ENCODE measurements at regions not wholly inside any gene's neighbourhood (a gene's known extent, or its start where the extent isn't known, plus 50 kb on each side); places are given as distances from the start of the nearest gene placed in this dataset.

GRCh38 chr11:119989159-119989821 is 148.6 kb downstream of the TRIM29 start:
- no peak overlapping the region for H3K27ac ChIP-seq
- no peak for DNase-seq (ENCODE audit: low read depth, low spot score)

GRCh38 chr11:119985551-119985950 is 152.4 kb downstream of the TRIM29 start:
- DNase-seq (ENCODE audit: low read depth, low spot score) = no peak
- no peak overlapping the region for H3K27ac ChIP-seq

- no peak for DNase-seq (ENCODE audit: low read depth, low spot score)
- no peak overlapping the region for H3K27ac ChIP-seq
Observed at GRCh38 chr11:119983816-119984215, 154.1 kb downstream of the TRIM29 start.

GRCh38 chr11:119983240-119983732 is 154.6 kb downstream of the TRIM29 start:
- DNase-seq (ENCODE audit: low read depth, low spot score) = no peak
- no peak overlapping the region for H3K27ac ChIP-seq

GRCh38 chr11:119982517-119983239 is 155.2 kb downstream of the TRIM29 start:
- no peak overlapping the region for H3K27ac ChIP-seq
- no peak for DNase-seq (ENCODE audit: low read depth, low spot score)

- H3K27ac ChIP-seq = no peak overlapping the region
- no peak for DNase-seq (ENCODE audit: low read depth, low spot score)
Observed at GRCh38 chr11:119980431-119980830, 157.5 kb downstream of the TRIM29 start.

GRCh38 chr11:119979701-119980100 is 158.2 kb downstream of the TRIM29 start:
- H3K27ac ChIP-seq = no peak overlapping the region
- no peak for DNase-seq (ENCODE audit: low read depth, low spot score)

- H3K27ac ChIP-seq = no peak overlapping the region
- DNase-seq (ENCODE audit: low read depth, low spot score) = no peak
Observed at GRCh38 chr11:119978696-119979095, 159.2 kb downstream of the TRIM29 start.

- DNase-seq (ENCODE audit: low read depth, low spot score) = no peak
- H3K27ac ChIP-seq = no peak overlapping the region
Observed at GRCh38 chr11:119977881-119978280, 160.0 kb downstream of the TRIM29 start.

- DNase-seq (ENCODE audit: low read depth, low spot score) = no peak
Observed at GRCh38 chr11:119977561-119977860, 160.4 kb downstream of the TRIM29 start.

GRCh38 chr11:119976805-119977560 is 160.9 kb downstream of the TRIM29 start:
- DNase-seq (ENCODE audit: low read depth, low spot score) = no peak
- no peak overlapping the region for H3K27ac ChIP-seq

More at GRCh38 chr11:119977561-119977860, 160.4 kb downstream of the TRIM29 start:
- no peak overlapping the region for H3K27ac ChIP-seq

GRCh38 chr11:119975561-119976152 is 162.3 kb downstream of the TRIM29 start:
- no peak for DNase-seq (ENCODE audit: low read depth, low spot score)
- H3K27ac ChIP-seq = no peak overlapping the region

- no peak overlapping the region for H3K27ac ChIP-seq
- no peak for DNase-seq (ENCODE audit: low read depth, low spot score)
Observed at GRCh38 chr11:119974467-119974866, 163.4 kb downstream of the TRIM29 start.

GRCh38 chr11:119974051-119974450 is 163.9 kb downstream of the TRIM29 start:
- H3K27ac ChIP-seq = no peak overlapping the region
- no peak for DNase-seq (ENCODE audit: low read depth, low spot score)

GRCh38 chr11:119972281-119972680 is 165.6 kb downstream of the TRIM29 start:
- H3K27ac ChIP-seq = no peak overlapping the region

GRCh38 chr11:119970555-119971304 is 167.2 kb downstream of the TRIM29 start:
- DNase-seq (ENCODE audit: low read depth, low spot score) = no peak
- H3K27ac ChIP-seq = no peak overlapping the region

More at GRCh38 chr11:119972281-119972680, 165.6 kb downstream of the TRIM29 start:
- no peak for DNase-seq (ENCODE audit: low read depth, low spot score)

GRCh38 chr11:119964136-119965025 is 173.5 kb downstream of the TRIM29 start:
- H3K27ac ChIP-seq = no peak overlapping the region
- no peak for DNase-seq (ENCODE audit: low read depth, low spot score)

GRCh38 chr11:119957951-119958350 is 180.0 kb downstream of the TRIM29 start:
- DNase-seq (ENCODE audit: low read depth, low spot score) = no peak
- no peak overlapping the region for H3K27ac ChIP-seq

GRCh38 chr11:119952441-119952840 is 185.5 kb downstream of the TRIM29 start:
- H3K27ac ChIP-seq = no peak overlapping the region
- DNase-seq (ENCODE audit: low read depth, low spot score) = no peak

Measured in epithelial cell of prostate (primary cell).